Cardiac muscle cell (in vitro differentiated cells and primary cell): ENCODE measurements at regions not wholly inside any gene's neighbourhood (a gene's known extent, or its start where the extent isn't known, plus 50 kb on each side); places are given as distances from the start of the nearest gene placed in this dataset.

Source experiments
- DNase-seq, 2 donors: peaks; one replicate each; pipeline versions ENCODE4 v3.0.0 to v3.0.0-alpha.2; 2010 to 2017; ENCODE audit warnings: low read depth in 1 of 2, low spot score in 1 of 2
- H3K27ac ChIP-seq: fragments of 200-600 bp; sonication (generic); 2 replicates; pipeline ENCODE4 v1.5.1; 2016
- H3K27me3 ChIP-seq: fragments of 200-600 bp; sonication (generic); 2 replicates; pipeline ENCODE4 v1.6.0; 2016; ENCODE audit warnings: control low read depth
- H3K36me3 ChIP-seq: fragments of 200-600 bp; sonication (generic); 2 replicates; pipeline ENCODE4 v1.5.1; 2016; ENCODE audit warnings: control low read depth
- H3K4me1 ChIP-seq: fragments of 200-600 bp; sonication (generic); 2 replicates; pipeline ENCODE4 v1.8.1; 2017; ENCODE audit warnings: low read depth, mild to moderate bottlenecking, mixed run types
- H3K4me3 ChIP-seq: fragments of 200-600 bp; sonication (generic); 2 replicates; pipeline ENCODE4 v1.5.1; 2016; ENCODE audit warnings: mild to moderate bottlenecking
- H3K9me3 ChIP-seq: fragments of 200-600 bp; sonication (generic); 2 replicates; pipeline ENCODE4 v1.5.1; 2017; ENCODE audit warnings: low read depth, mild to moderate bottlenecking, control low read depth
- TF ChIP-seq, protein P1 (sequence below): IDR thresholded peaks from 2 replicates; pipeline ENCODE4 v1.5.1; 2012; ENCODE audit warnings: low read depth, mild to moderate bottlenecking, low read length

DNA sequence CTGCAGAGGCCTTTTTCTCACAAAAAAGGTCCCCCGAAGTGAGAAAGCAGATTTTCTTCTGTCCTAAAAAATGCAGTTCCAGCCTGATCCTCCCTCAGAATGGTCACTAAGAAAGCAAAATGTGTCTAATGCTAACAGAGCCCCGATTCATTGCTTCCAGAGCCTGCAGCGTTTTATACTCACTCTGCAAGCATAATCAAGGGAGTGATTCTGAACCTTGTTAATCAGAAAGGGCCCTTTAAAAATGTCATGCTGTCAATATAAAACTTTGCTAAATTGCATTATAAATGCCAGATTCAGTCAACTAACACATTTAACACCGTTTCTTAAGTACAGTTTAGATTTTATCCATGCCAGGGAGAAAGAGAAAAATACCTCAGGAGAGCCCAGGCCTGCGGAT lies 202.8 kb downstream of the CD83 start:
- no peaks in the 10 kb centered on the region for H3K27me3 ChIP-seq
- H3K9me3 ChIP-seq: no peaks in the 10 kb centered on the region
- H3K4me3 ChIP-seq: no peak overlapping the region
- DNase-seq: no peak
- H3K36me3 ChIP-seq: no peaks in the 10 kb centered on the region
- H3K4me1 ChIP-seq: no peaks in the 10 kb centered on the region
- no peak overlapping the region for H3K27ac ChIP-seq
- TF ChIP-seq, protein P1, sequence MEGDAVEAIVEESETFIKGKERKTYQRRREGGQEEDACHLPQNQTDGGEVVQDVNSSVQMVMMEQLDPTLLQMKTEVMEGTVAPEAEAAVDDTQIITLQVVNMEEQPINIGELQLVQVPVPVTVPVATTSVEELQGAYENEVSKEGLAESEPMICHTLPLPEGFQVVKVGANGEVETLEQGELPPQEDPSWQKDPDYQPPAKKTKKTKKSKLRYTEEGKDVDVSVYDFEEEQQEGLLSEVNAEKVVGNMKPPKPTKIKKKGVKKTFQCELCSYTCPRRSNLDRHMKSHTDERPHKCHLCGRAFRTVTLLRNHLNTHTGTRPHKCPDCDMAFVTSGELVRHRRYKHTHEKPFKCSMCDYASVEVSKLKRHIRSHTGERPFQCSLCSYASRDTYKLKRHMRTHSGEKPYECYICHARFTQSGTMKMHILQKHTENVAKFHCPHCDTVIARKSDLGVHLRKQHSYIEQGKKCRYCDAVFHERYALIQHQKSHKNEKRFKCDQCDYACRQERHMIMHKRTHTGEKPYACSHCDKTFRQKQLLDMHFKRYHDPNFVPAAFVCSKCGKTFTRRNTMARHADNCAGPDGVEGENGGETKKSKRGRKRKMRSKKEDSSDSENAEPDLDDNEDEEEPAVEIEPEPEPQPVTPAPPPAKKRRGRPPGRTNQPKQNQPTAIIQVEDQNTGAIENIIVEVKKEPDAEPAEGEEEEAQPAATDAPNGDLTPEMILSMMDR: no peak

DNA sequence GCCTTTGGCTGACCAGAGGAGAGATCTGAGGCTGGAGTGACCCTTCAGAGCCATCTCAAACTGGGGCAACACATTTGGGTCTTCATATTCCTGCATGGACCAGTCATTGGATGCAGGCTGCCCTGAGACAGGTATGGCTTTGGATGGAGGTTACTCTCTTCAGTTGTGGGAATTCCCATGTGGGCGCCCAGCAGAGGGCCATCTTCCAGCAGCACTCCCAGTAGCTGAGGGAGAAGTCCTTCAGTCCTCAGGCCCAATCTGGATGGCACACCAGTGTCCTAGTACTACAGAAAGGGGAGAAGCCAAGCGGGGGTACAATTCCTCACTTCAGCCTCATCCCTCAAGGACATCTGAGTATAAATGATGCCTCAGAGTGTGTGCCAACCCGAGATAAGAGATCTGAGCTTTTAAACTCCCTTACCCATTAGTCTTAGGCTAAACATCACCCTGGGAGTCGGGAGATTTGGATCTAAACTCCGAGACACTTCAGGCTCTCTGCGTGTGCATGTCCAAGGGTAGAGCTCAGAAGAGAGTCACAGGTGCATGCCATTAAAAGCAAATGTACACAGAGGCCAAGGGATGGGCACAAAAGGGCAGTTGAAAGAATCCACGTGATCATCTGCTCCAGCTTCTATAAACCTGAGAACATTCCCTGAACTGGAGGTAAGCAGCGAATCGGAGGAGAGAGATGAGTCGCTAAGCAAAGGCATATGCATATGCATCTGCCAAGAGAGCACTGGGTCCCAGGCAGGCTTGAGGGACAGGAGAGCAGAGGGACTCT lies 204.6 kb downstream of the CD83 start:
- H3K4me1 ChIP-seq: no peaks in the 10 kb centered on the region
- H3K36me3 ChIP-seq: no peaks in the 10 kb centered on the region
- no peak for DNase-seq
- H3K27me3 ChIP-seq: no peaks in the 10 kb centered on the region
- H3K27ac ChIP-seq: no peak overlapping the region
- no peak overlapping the region for H3K4me3 ChIP-seq
- TF ChIP-seq, protein P1: no peak
- no peaks in the 10 kb centered on the region for H3K9me3 ChIP-seq

DNA sequence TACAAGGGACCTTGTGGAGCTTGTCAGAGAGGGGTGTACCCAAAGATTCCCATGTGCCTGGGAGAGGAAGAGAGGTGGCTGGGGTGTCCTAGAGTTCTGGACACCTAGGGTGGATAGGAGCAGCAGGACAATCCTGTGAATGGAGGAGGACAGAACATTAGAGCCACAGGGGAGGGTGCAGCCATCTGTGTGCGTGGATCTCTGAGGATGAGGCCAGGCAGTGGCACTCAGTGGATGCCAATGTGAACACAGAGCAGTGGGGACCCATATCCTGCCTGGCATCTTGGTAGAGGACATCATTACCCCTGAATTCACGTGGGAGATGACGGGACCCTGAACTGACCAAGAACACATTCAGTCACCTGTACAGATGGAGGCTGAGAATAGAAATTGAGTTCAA lies 205.3 kb downstream of the CD83 start:
- Histone ChIP-seq H3K4me3 (no peak overlapping the region), H3K9me3 (no peaks in the 10 kb centered on the region), H3K36me3 (no peaks in the 10 kb centered on the region), H3K27ac (no peak overlapping the region), H3K4me1 (no peaks in the 10 kb centered on the region), H3K27me3 (no peaks in the 10 kb centered on the region)
- no peak for DNase-seq
- TF ChIP-seq, protein P1: no peak

DNA sequence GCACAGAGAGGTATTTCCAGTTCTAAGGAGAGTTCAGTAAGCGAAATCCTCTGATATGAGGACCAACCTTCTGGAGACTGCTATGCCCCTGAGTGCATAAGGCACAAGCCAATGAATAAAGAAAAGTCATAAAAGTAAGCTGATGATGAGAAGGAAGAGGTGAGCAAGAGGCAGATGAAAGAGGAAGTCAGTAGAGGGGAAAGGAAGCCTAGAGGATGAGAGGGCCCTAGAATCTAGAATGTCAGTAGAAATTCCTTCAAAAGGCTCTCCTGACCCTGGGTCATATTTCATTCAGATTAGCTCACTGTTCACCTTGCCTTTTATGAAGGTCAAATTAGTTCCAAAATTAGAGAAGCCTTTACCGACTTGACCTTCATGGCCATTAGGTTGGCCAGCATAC lies 209.2 kb downstream of the CD83 start:
- no peaks in the 10 kb centered on the region for H3K4me1 ChIP-seq
- H3K9me3 ChIP-seq: no peaks in the 10 kb centered on the region
- DNase-seq: no peak
- no peaks in the 10 kb centered on the region for H3K36me3 ChIP-seq
- no peaks in the 10 kb centered on the region for H3K27me3 ChIP-seq
- H3K27ac ChIP-seq: no peak overlapping the region
- TF ChIP-seq, protein P1: no peak
- H3K4me3 ChIP-seq: no peak overlapping the region

DNA sequence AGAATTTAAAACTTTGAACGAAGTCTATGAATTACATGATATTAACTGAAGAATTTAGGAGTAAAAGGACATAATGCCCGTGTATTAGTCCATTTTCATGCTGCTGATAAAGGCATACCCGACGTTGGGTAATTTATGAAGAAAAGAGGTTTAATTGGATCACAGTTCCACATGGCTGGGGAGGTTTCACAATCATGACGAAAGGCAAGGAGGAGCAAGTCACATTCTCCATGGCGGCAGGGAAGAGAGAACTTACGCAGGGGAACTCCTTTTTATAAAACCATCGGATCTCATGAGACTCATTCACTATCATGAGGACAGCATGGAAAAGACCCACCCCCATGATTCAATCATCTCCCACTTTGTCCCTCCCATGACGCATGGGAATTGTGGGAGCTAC lies 210.6 kb downstream of the CD83 start:
- H3K36me3 ChIP-seq: no peaks in the 10 kb centered on the region
- H3K27me3 ChIP-seq: no peaks in the 10 kb centered on the region
- DNase-seq: peak in 1 of 2 donors; percentile 9
- TF ChIP-seq, protein P1: no peak
- H3K27ac ChIP-seq: no peak overlapping the region
- H3K4me3 ChIP-seq: no peak overlapping the region
- H3K4me1 ChIP-seq: no peaks in the 10 kb centered on the region
- no peaks in the 10 kb centered on the region for H3K9me3 ChIP-seq
